ENCODE measurements at regions not wholly inside any gene's neighbourhood (a gene's known extent, or its start where the extent isn't known, plus 50 kb on each side); places are given as distances from the start of the nearest gene placed in this dataset.

DNA sequence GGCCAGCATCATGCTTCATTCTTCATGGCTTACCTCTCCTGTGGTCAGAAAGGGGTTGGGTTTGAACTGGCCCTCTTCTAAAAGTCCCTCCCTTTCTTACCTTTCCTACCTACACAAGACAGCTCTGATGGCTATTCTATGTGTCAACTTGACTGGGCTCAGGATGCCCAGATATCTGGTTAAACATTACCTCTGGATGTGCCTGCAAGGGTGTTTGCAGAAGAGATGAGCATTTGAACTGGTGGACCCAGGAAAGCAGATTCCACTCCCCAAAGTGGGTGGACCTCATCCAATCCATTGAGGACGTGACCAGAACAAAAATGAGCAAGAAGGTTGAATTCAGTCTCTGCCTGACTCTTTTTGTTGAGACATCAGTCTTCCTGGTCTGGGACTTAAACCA is 79.0 kb upstream of the TCF7L2 start:
- no peak for DNase-seq (ENCODE audit: low read depth)

DNA sequence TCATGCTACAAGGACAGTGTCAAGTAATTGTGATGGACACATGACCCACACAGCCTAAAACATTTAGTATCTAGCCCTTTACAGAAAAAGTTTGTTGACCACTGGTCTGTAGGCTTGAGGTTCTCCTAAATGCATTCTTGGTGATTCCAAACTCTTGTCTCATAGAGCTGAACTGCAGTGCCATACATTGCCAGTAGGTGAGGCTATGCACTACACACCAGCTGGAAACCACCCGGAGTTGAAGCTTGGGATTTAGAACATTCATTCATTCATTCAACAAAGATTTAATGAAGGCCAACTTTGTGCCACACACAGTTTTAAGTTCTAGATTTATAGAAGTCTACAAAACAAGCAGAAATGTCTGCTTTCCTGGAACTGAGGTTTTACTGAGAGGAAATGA is 77.3 kb upstream of the TCF7L2 start:
- DNase-seq (ENCODE audit: low read depth): peak; percentile 21

DNA sequence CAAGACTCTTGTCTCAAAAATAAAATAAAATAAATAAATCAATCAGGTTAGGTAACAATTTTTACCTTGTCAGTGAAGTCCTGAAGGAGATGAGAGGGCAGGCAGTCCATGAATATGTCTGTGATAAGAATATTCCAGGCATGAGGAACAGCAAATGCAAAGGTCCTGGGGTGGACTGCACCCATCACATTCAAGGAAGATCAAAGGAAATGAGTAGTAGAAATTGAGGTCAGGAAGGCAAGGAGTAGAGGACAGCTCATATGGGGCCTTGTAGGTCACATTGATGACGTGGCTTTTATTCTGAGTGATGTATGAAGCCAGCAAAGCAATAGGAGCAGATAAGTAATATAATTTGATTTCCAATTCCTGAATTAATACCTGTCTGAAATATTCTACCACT is 76.5 kb upstream of the TCF7L2 start:
- DNase-seq (ENCODE audit: low read depth): peak; percentile 15

DNA sequence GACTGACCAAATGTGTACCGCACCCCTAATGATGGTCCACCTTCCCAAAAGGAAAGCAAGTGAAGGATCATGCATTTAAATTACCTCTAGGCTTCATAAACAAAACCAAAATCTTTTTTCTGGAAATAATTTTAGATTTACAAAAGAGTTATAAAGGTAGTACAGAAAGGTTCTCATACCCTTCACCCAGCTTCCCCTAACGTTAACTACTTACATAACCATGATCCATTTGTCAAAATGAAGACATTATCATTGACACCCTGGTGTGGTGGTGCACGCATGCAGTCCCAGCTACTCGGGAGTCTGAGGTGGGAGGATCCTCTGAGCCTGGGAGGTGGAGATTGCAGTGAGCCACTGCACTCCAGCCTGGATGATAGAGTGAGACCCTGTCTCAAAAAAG is 75.1 kb upstream of the TCF7L2 start:
- DNase-seq (ENCODE audit: low read depth): no peak

DNA sequence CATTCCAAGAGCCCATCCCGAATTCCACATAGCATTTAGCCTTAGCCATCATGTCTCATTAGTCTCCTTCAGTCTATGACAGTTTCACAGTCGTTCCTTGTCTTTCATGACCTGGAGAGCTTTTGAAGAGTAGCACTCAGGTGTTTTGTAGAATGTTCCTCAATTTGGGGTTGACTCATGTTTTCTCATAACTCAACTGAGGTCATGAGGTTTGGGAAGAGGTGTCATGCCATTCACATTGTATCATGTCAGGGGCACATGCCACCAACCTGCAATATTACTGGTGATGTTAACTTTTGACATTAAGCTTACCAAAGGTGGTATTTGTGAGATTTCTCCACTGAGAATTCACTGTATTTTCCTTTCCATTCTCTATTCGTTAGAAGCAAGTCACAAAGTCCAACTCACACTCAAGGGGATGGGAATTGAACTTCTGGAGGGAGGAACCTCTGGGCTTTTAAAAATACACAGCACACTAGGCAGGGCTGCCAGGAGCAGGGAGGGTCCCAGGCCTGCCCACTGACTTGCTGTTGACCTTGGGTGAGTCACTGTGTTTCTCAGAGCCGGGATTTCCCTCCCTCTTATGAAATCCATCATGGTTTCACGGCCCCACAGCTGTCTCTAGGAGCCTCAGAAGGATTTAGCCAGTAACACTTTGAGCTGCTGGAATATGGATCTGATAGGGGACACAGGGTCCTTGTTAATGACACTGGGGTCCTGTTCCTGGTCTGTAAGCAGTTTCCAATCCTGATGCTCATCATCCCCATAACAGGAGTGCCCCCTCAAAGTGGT is 74.4 kb upstream of the TCF7L2 start:
- peak; percentile 62 for DNase-seq (ENCODE audit: low read depth)

DNA sequence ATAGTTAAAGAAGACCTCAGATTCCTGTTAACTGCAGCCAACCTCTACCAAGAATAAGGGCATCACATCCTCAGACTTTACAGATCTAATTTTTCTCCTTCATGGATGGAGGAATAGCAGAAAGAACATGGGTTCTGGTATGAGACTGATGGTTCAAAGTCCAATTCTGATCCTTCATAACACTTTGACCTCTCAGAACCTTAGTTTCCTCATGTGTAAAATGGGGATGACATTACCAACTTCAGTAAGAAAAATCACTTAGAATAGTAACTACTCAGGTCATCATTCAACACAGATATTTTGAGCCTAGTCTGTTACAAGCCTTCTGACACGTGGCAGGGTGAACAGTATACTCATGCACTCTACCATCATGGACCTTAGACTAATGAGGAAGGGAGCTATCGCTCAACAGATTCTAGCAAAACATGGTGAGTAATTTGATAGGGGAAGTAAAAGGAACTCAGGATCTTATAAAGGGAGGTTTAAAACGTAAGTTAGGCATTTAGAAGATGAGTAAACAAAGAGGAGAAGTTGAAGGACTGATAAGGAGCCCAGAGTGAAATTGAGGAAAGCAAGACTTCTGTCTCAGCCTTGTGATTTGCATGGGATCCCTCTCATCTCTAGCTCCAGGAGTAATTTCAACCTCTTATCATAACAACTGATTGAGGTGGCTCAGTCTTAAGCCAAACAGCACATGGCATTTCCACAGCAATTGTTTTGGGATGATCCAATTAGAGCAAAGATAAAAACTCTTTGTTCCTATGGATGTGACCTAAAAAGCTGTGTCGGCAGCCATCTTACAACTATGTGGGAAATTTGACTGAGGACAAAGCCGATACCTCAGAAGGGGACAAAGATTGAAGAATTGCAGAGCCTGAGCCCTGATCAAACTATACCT is 69.2 kb upstream of the TCF7L2 start:
- no peak for DNase-seq (ENCODE audit: low read depth)

DNA sequence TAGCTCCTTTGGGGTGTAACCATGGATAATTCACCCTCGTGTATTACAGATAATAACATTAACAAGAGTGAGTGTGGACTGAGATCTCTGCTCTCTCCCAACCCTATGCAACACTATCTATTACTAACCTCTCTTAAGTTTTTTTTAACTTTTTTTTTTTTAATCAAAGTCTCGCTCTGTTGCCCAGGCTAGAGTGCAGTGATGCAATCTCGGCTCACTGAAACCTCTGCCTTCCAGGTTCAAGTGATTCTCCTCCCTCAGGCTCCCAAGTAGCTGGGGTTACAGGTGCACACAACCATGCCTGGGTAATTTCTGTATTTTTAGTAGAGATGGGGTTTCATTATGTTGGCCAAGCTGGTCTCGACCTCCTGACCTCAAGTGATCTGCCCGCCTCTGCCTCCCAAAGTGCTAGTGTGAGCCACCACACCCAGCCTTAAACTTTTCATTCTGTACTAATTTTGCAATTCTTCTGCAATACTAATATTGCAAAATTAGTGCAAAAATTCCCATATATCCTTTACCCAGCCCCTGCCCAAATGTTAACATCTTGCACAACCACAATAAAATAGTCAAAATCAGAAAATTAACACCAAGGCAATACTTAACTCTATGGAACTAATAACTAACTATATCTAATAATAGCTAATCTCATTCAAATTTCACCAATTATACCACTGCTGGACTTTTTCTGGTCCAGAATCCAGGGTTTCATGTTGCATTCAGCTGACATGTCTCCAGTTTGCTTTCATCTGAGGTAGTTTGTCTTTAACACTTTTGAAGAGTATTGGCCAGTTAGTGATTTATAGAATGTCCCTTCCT is 66.5 kb upstream of the TCF7L2 start:
- DNase-seq (ENCODE audit: low read depth): no peak

DNA sequence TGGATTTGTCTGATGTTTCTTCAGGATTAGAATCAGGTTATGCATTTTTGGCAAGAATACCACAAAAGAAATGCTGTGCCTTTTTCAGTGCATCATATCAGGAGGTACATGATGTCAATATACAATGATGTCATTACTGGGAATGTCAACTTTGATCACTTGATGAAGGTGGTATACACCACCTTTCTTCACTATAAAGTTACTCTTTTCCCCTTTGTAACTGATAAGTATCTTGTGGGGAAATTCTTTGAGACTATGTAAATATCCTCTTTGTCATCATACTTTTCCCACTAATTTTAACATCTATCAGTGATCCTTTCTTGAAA is 65.9 kb upstream of the TCF7L2 start:
- no peak for DNase-seq (ENCODE audit: low read depth)

DNA sequence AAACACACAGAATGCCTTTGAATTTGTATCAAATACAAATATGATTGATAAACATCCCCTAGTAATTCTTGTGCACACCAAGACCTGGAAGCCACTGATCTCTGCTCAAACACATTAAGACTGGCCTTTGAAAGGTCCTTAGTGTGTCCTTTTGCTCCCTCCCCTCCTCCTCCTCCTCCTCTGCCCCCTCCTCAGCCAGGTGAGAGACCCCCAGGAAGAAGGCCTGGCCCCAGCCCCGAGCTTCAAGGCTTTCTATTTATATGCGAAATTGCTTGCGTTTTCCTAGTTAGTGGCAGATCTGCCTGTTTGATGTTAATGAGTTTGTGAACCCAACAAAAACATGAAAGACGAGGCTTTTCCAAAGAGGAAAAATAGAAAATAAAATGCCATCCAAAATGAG is 63.6 kb upstream of the TCF7L2 start:
- no peak for DNase-seq (ENCODE audit: low read depth)

DNA sequence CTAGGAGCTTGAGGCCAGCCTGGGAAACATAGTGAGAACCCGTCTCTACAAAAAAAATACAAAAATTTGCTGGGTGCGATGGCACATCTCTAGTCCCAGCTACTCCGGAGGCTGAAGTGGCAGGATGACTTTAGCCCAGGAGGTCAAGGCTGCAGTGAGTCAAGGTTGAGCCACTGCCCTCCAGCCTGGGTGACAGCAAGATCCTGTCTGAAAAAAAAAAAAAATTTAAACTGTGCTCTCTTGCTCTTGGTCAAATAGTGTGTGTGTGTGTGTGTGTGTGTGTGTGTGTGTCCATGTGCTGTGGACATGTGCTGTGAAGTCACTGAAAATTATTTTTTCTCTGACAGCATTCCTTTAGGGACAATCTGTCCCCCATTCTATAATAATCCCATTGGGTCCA is 62.1 kb upstream of the TCF7L2 start:
- no peak for DNase-seq (ENCODE audit: low read depth)

DNA sequence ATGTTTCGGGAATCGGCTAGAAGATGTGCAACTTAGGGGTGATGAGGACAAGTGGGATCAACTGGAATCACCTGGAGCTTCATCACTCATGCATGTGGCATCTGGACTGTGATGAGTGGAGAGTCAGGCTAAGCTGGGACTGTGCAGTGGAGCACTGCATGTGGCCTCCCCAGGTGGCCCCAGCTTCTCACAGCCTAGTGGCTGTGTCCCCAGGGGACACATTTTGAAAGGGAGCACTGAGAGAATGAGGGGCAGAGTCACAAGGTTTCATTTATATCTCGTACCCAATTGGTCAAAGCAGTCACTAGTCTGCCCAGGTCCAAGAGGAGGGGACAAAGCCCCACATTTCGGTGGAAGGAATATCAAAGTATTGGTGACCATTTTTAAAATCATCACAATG is 54.8 kb upstream of the TCF7L2 start:
- DNase-seq (ENCODE audit: low read depth): no peak

DNA sequence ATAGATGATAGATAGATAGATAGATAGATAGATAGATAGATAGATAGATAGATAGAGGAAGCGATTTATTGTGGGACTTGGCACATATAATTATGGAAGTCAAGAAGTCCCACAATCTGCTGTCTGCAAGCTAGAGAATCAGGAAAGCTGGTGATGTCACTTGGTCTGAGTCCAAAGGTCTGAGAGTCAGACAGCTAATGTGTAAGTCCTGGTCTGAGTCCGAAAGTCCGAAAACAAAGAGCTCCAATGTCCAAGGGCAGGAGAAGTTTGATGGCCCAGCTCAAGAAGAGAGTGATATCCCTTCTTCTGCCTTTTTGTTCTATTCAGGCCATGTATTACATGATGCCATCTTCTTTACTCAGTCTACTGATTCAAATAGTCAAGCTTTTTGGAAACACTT is 53.8 kb upstream of the TCF7L2 start:
- DNase-seq (ENCODE audit: low read depth): no peak

DNA sequence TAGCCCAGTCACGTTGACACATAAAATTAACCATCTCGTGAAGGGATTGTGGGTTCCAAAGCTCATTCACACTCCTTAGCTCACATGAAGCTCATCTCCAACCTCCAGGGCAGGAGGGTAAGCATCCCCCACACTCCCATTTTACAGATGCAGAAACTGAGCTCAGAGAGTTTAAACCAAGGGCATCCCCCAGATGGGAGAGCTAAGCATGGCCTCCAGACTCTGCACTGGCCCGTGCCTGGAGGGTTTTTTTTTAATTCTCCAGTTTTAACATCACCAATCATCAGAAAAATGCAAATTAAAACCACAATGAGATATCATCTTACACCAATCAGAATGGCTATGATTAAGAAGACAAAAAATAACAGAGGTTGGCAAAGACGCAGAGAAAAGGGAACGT is 53.3 kb upstream of the TCF7L2 start:
- DNase-seq (ENCODE audit: low read depth): no peak

DNA sequence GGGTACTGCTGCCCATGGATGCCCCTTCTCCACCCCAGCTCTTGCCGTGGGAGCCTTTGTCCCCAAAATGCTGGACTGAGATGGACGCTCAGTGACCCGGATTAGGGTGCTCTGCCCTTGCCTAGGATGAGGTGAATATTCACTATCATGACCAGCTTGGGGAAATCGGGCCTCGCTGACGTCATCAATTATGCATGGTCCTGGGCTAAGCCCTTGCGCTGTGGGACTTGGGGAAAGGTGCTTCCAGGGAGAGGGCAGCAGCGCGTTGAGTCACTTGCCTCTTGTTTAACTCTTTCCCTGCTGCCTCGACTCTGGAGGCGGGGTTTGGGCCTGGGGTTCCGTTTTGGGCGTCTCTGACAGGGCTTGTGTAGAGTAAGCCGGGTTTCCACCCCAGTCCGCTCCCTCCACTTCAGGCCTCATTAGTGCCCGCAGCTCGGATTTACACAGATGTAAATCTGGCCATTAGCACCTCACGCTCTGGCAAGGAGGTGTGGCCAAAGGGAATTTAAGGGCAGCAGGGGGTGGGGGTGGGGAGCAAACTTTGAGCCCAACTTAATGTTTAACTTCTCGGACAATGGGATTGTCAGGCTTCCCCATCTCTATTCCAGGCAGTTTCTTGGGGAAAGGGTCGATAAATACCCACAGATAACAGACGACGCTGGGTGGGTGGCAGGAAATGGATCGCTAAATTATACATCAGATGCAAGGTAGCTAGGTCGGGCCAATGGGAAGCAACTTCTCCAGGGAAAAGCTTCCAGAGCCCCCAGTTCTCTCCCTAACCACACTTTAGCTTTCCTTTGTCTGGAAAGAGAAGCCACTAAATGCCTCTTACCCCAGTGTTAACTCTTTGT is 51.3 kb upstream of the TCF7L2 start:
- no peak for DNase-seq (ENCODE audit: low read depth)

DNA sequence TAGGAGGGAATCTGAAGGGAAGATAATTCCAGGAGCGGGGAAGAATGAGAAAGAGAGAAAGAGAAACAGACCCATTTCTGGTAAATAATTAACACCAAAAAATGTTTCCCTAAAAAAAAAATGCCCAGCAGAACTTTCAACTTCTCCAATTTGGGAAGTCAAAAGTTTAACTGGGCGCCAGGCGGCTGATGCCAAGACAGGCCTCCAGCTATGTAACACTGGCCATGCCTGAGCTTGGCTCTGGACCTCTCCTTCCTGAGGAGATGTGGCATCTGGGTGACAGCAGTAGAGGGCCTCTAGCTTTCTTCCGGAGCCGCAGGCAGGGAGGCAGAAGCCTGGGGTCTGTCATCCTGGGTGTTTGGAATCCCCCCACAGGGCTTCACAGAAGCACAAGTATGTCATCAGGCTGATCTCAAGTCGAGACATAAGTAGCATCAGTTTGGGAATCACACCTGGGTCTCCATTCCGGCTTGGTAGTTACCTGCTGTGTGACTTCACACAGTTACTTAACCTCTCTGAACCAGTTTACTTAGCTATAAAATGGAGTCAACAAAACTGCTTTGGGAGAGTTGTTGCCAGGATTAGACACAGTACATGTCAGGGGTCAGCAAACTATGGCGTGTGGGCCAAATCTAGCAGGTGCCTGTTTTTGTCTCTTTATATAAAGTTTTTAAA is 50.5 kb upstream of the TCF7L2 start:
- no peak for DNase-seq (ENCODE audit: low read depth)
